Adrenal gland (tissue), 5 donors: ENCODE measurements at regions not wholly inside any gene's neighbourhood (a gene's known extent, or its start where the extent isn't known, plus 50 kb on each side); places are given as distances from the start of the nearest gene placed in this dataset.

Source experiments
- POLR2A ChIP-seq, 2 donors: fragments of 450-650 bp; IDR thresholded peaks; one replicate each; pipeline ENCODE4 v1.6.1; 2017; ENCODE audit warnings: antibody characterized with exemption in 2 of 2, mild to moderate bottlenecking in 2 of 2, moderate library complexity in 1 of 2
- TF ChIP-seq, protein P1 (sequence below), 6 experiments: fragments of 450-650 bp in 4 of 6; fragments of 200-600 bp in 2 of 6; sonication (generic) in 1 of 6; IDR thresholded peaks; 1 replicate in 5 of 6; 2 replicates in 1 of 6; pipeline versions ENCODE4 v1.5.1 to v1.8.0; 2016 to 2021; ENCODE audit warnings: antibody characterized with exemption in 6 of 6, mild to moderate bottlenecking in 2 of 6, moderate library complexity in 1 of 6
- donor health status: DM: no; HTN: no; CAD: no.

GRCh38 chr3:72021531-72021930 lies 236.6 kb upstream of the PROK2 start:
- TF ChIP-seq, protein P1, sequence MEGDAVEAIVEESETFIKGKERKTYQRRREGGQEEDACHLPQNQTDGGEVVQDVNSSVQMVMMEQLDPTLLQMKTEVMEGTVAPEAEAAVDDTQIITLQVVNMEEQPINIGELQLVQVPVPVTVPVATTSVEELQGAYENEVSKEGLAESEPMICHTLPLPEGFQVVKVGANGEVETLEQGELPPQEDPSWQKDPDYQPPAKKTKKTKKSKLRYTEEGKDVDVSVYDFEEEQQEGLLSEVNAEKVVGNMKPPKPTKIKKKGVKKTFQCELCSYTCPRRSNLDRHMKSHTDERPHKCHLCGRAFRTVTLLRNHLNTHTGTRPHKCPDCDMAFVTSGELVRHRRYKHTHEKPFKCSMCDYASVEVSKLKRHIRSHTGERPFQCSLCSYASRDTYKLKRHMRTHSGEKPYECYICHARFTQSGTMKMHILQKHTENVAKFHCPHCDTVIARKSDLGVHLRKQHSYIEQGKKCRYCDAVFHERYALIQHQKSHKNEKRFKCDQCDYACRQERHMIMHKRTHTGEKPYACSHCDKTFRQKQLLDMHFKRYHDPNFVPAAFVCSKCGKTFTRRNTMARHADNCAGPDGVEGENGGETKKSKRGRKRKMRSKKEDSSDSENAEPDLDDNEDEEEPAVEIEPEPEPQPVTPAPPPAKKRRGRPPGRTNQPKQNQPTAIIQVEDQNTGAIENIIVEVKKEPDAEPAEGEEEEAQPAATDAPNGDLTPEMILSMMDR (IDR thresholded peaks at IDR 0.05) = no peak
- no peak for TF ChIP-seq POLR2A (IDR thresholded peaks at IDR 0.05)
